GM12874 (cell line): ENCODE measurements at regions not wholly inside any gene's neighbourhood (a gene's known extent, or its start where the extent isn't known, plus 50 kb on each side); places are given as distances from the start of the nearest gene placed in this dataset.

Source experiments
- CTCF ChIP-seq: IDR thresholded peaks from 2 replicates; pipeline ENCODE4 v1.5.1; 2011; ENCODE audit warnings: low read depth, mild to moderate bottlenecking, control low read depth, low read length, moderate library complexity; ENCODE audit not compliant: insufficient read depth

GRCh38 chr1:98059620-98060019, 138.8 kb upstream of the DPYD start:
- no peak for TF ChIP-seq CTCF

GRCh38 chr1:98058676-98059075, 137.8 kb upstream of the DPYD start:
- TF ChIP-seq CTCF, result no peak

GRCh38 chr1:98057236-98057910, 136.5 kb upstream of the DPYD start:
- TF ChIP-seq CTCF, result no peak

GRCh38 chr1:98056781-98057180, 135.9 kb upstream of the DPYD start:
- TF ChIP-seq CTCF, result no peak

GRCh38 chr1:98055457-98055856, 134.6 kb upstream of the DPYD start:
- TF ChIP-seq CTCF, result no peak

GRCh38 chr1:98054786-98055185, 134.0 kb upstream of the DPYD start:
- no peak for TF ChIP-seq CTCF

- TF ChIP-seq CTCF, result no peak
Observed at GRCh38 chr1:98054367-98054701, 133.5 kb upstream of the DPYD start.
